K562 (cell line): ENCODE measurements at regions not wholly inside any gene's neighbourhood (a gene's known extent, or its start where the extent isn't known, plus 50 kb on each side); places are given as distances from the start of the nearest gene placed in this dataset.

ENCODE experiments used
- ATAC-seq: fragments of 200-7000 bp; cut with Tn5 transposase; 3 replicates; pipeline ENCODE4 v1.9.1; 2020; ENCODE audit warnings: moderate library complexity
- BruUV-seq: library from RNA; stranded (reverse); fragments of 400-500 nt; replicated peaks from 2 replicates; lab custom pipeline; 2021; lab: Mats Ljungman, UMichigan
- CTCF ChIA-PET: fragments of 300-600 bp; formaldehyde crosslinking; extraction: SDS; loops from one replicate; lab custom pipeline; 2021; ENCODE audit warnings: low intra/inter-chr PET ratio; lab: Yijun Ruan, JAX
- POLR2A ChIA-PET: fragments of 300-600, 350-650 bp; sonication (Branson Sonifier 250); formaldehyde crosslinking; extraction: SDS; loops from one replicate; lab custom pipeline; 2021; ENCODE audit warnings: antibody characterized with exemption, inconsistent platforms; lab: Yijun Ruan, JAX
- DNase-seq, 4 experiments: peaks; one replicate each; pipeline versions ENCODE4 v3.0.0 to v3.0.0-alpha.2; 2011 to 2018; ENCODE audit warnings: low spot score in 3 of 4, mixed read lengths in 3 of 4; ENCODE audit errors: extremely low read depth in 1 of 4
- FAIRE-seq: peaks from 2 replicates; lab custom pipeline; 2011; peaks lifted over from hg19 to GRCh38; lab: Jason Lieb, UNC
- H2AFZ ChIP-seq: 2 replicates; pipeline ENCODE4 v1.6.0; 2011; ENCODE audit warnings: low read depth, low read length, control low read depth, inconsistent platforms
- H3K27ac ChIP-seq: fragments of 200-600 bp; 3 replicates; pipeline ENCODE4 v1.8.0; 2011; ENCODE audit warnings: low read depth, mild to moderate bottlenecking, control low read depth, inconsistent platforms, low read length, moderate library complexity, mixed read lengths; ENCODE audit errors: extremely low read depth
- H3K27me3 ChIP-seq, 2 experiments: fragments of 300-600 bp in 1 of 2; 2 replicates in 1 of 2; 3 replicates in 1 of 2; pipeline versions ENCODE4 v1.6.0 to v1.8.0; 2011; ENCODE audit warnings: inconsistent platforms in 2 of 2, low read length in 2 of 2, mild to moderate bottlenecking in 1 of 2, mixed read lengths in 1 of 2, moderate library complexity in 1 of 2; ENCODE audit not compliant: control insufficient read depth in 2 of 2, insufficient read depth in 2 of 2
- H3K36me3 ChIP-seq: fragments of 300-600 bp; 3 replicates; pipeline ENCODE4 v1.8.0; 2011; ENCODE audit warnings: mild to moderate bottlenecking, low read length, inconsistent platforms; ENCODE audit not compliant: control insufficient read depth, insufficient read depth
- H3K4me1 ChIP-seq, 2 experiments: fragments of 200-600 bp in 1 of 2; replicated peaks in 1 of 2; 2 replicates in 1 of 2; 3 replicates in 1 of 2; pipeline versions ENCODE4 v1.5.1 to v1.8.0; 2011; ENCODE audit warnings: inconsistent platforms in 2 of 2, low read length in 2 of 2, mild to moderate bottlenecking in 1 of 2, mixed read lengths in 1 of 2, moderate library complexity in 1 of 2; ENCODE audit not compliant: control insufficient read depth in 2 of 2, insufficient read depth in 2 of 2
- H3K4me2 ChIP-seq: 2 replicates; pipeline ENCODE4 v1.6.1; 2011; ENCODE audit warnings: low read length, control low read depth, inconsistent platforms, mixed read lengths; ENCODE audit not compliant: insufficient read depth
- H3K4me3 ChIP-seq: fragments of 200-600 bp; sonication (generic), shearing (Covaris generic); 2 replicates; pipeline ENCODE4 v1.5.1; 2016; ENCODE audit warnings: control low read depth, inconsistent platforms
- H3K79me2 ChIP-seq: fragments of 200-600 bp; 3 replicates; pipeline ENCODE4 v1.8.0; 2011; ENCODE audit warnings: low read length, inconsistent platforms; ENCODE audit not compliant: control insufficient read depth, insufficient read depth
- H3K9ac ChIP-seq, 2 experiments: 2 replicates each; pipeline versions ENCODE4 v1.6.0 to v1.6.1; 2011; ENCODE audit warnings: low read depth in 2 of 2, low read length in 2 of 2, control low read depth in 1 of 2, inconsistent platforms in 1 of 2, mild to moderate bottlenecking in 1 of 2, mixed read lengths in 1 of 2; ENCODE audit not compliant: insufficient read depth in 1 of 2
- H3K9me1 ChIP-seq: one replicate; pipeline ENCODE4 v1.6.0; 2011; ENCODE audit warnings: inconsistent platforms, mild to moderate bottlenecking, low read length, moderate library complexity; ENCODE audit not compliant: control insufficient read depth, insufficient read depth
- H3K9me3 ChIP-seq: replicated peaks from 2 replicates; pipeline ENCODE4 v1.5.1; 2011; ENCODE audit warnings: low read depth, low read length, inconsistent platforms; ENCODE audit not compliant: control insufficient read depth, insufficient read depth
- H4K20me1 ChIP-seq: replicated peaks from 2 replicates; pipeline ENCODE4 v1.6.1; 2011; ENCODE audit warnings: low read length, inconsistent platforms, mixed read lengths; ENCODE audit not compliant: control insufficient read depth, insufficient read depth
- BACH1 ChIP-seq: fragments of 200-800 bp; sonication (Bioruptor generic); IDR thresholded peaks from 2 replicates; pipeline ENCODE4 v1.6.1; 2016; ENCODE audit warnings: missing genetic modification characterization, missing compliant biosample characterization
- CTCFL ChIP-seq: IDR thresholded peaks from 2 replicates; pipeline ENCODE4 v1.6.1; 2011; ENCODE audit warnings: borderline replicate concordance, low read depth, mild to moderate bottlenecking, moderate library complexity, low read length; ENCODE audit not compliant: insufficient read depth, poor library complexity, severe bottlenecking
- GTF2E2 ChIP-seq: fragments of 200-800 bp; sonication (Bioruptor generic); IDR thresholded peaks from 2 replicates; pipeline ENCODE4 v1.6.1; 2016; ENCODE audit warnings: missing genetic modification characterization, missing compliant biosample characterization
- RBM25 ChIP-seq: fragments of 200-400 bp; formaldehyde crosslinking; IDR thresholded peaks from 2 replicates; pipeline ENCODE4 v1.6.1; 2018; ENCODE audit warnings: low read length, low read depth, moderate library complexity; ENCODE audit not compliant: severe bottlenecking
- RFX1 ChIP-seq: fragments of 450-650 bp; IDR thresholded peaks from 2 replicates; pipeline ENCODE4 v1.6.1; 2016; ENCODE audit warnings: mild to moderate bottlenecking, moderate library complexity
- SMARCC2 ChIP-seq: fragments of 450-650 bp; IDR thresholded peaks from 2 replicates; pipeline ENCODE4 v1.6.1; 2017; ENCODE audit warnings: antibody characterized with exemption, moderate library complexity, mild to moderate bottlenecking, low read depth
- ZNF175 ChIP-seq: fragments of 200-800 bp; sonication (Bioruptor generic); IDR thresholded peaks from 2 replicates; pipeline ENCODE4 v1.6.1; 2016; ENCODE audit warnings: low read depth, mild to moderate bottlenecking, missing genetic modification characterization, missing compliant biosample characterization
- ZNF239 ChIP-seq: fragments of 250-450 bp; sonication (Bioruptor Pico); IDR thresholded peaks from 2 replicates; pipeline ENCODE4 v1.4.0; 2020; ENCODE audit warnings: mild to moderate bottlenecking
- ZNF395 ChIP-seq: fragments of 200-800 bp; sonication (Bioruptor generic); IDR thresholded peaks from 2 replicates; pipeline ENCODE4 v1.6.1; 2017; ENCODE audit warnings: missing genetic modification characterization, missing compliant biosample characterization
- ZNF398 ChIP-seq: fragments of 250-450 bp; sonication (Bioruptor Pico); IDR thresholded peaks from 2 replicates; pipeline ENCODE4 v1.8.0; 2021; ENCODE audit warnings: moderate library complexity, mild to moderate bottlenecking, inconsistent platforms
- WGBS: fragments of 100-300 bp; shearing (Covaris generic); methylation state at CpG from one replicate; pipeline ENCODE4 v1.1.6; 2016; ENCODE audit warnings: low coverage, mixed read lengths; ENCODE audit not compliant: insufficient coverage; ENCODE audit errors: missing lambda C conversion rate; 5-methylcytosine and 5-hydroxymethylcytosine counted together
- in situ Hi-C: fragments of 300-500 bp; cut with MboI; formaldehyde crosslinking; loops from 4 replicates; pipeline ENCODE4 v1.15.0; 2018; ENCODE audit warnings: inconsistent platforms, mixed read lengths
- intact Hi-C: fragments of 100-400 bp; cut with micrococcal nuclease; formaldehyde crosslinking; loops from 2 replicates; pipeline ENCODE4 v1.14.2; 2022

GRCh38 chr6:112997421-112998085 lies 650.4 kb downstream of the RFPL4B start:
- no TSS peak for BruUV-seq
- intact Hi-C loops: no loop called here
- Histone ChIP-seq H3K9me3 (no peaks in the 10 kb centered on the region), H3K36me3 (no peaks in the 10 kb centered on the region), H2AFZ (no peak overlapping the region), H3K4me2 (no peak overlapping the region), H3K27me3 (no peaks in the 10 kb centered on the region), H3K9ac (no peak overlapping the region), H3K4me1 (no peaks in the 10 kb centered on the region), H4K20me1 (no peaks in the 10 kb centered on the region), H3K9me1 (no peaks in the 10 kb centered on the region), H3K27ac (no peak overlapping the region), H3K4me3 (no peak overlapping the region), H3K79me2 (no peaks in the 10 kb centered on the region)
- TF ChIP-seq ZNF395 (CRISPR knock-in tag) (no peak), RFX1 (0 out of 2 replicates have a peak, but pooled peaks have one; percentile 15), GTF2E2 (no peak)
- 50% methylated on average over 3 of the region's 3 CpGs for WGBS
- POLR2A ChIA-PET: no interaction called here
- no peak for DNase-seq
- no peak for ATAC-seq
- CTCF ChIA-PET: no interaction called here
- in situ Hi-C loops: no loop called here
- FAIRE-seq: no peak

GRCh38 chr6:113004054-113004453 lies 656.9 kb downstream of the RFPL4B start:
- no peak overlapping the region for H2AFZ ChIP-seq
- no peaks in the 10 kb centered on the region for H3K79me2 ChIP-seq
- no peak overlapping the region for H3K4me2 ChIP-seq
- H3K9me3 ChIP-seq: no peaks in the 10 kb centered on the region
- in situ Hi-C loops: no loop called here
- POLR2A ChIA-PET: no interaction called here
- H3K4me1 ChIP-seq: no peaks in the 10 kb centered on the region
- intact Hi-C loops: loop anchor here (5.0 kb wide), 1 partner anchor 47 kb away; no protein-coding TSS in a partner anchor
- no peaks in the 10 kb centered on the region for H3K36me3 ChIP-seq
- no peak overlapping the region for H3K27ac ChIP-seq
- H3K4me3 ChIP-seq: no peak overlapping the region
- no peaks in the 10 kb centered on the region for H4K20me1 ChIP-seq
- FAIRE-seq (no peak), ATAC-seq (no peak), DNase-seq (no peak)
- CTCF ChIA-PET: no interaction called here
- H3K27me3 ChIP-seq: no peaks in the 10 kb centered on the region
- H3K9me1 ChIP-seq: no peaks in the 10 kb centered on the region
- WGBS: 56% methylated on average over 1 of the region's 1 CpG
- no peak overlapping the region for H3K9ac ChIP-seq
- no TSS peak for BruUV-seq
- no peak for TF ChIP-seq ZNF398 (CRISPR knock-in tag)
- no peak for TF ChIP-seq RBM25
- TF ChIP-seq BACH1 (tag): no peak
- no peak for TF ChIP-seq SMARCC2
- TF ChIP-seq ZNF239 (CRISPR knock-in tag): no peak
- no peak for TF ChIP-seq CTCFL
- no peak for TF ChIP-seq ZNF175 (CRISPR knock-in tag)
